Superior temporal gyrus (tissue), 1 donor: ENCODE measurements at regions not wholly inside any gene's neighbourhood (a gene's known extent, or its start where the extent isn't known, plus 50 kb on each side); places are given as distances from the start of the nearest gene placed in this dataset.

Source experiments
- DNase-seq: peaks from one replicate; pipeline ENCODE4 v3.0.0-alpha.2; 2016; ENCODE audit errors: extremely low spot score

- no peak for DNase-seq
Observed at GRCh38 chr1:232555494-232556210, 74.3 kb downstream of the SIPA1L2 start.

GRCh38 chr1:232554409-232554808 is 75.5 kb downstream of the SIPA1L2 start:
- no peak for DNase-seq

DNA sequence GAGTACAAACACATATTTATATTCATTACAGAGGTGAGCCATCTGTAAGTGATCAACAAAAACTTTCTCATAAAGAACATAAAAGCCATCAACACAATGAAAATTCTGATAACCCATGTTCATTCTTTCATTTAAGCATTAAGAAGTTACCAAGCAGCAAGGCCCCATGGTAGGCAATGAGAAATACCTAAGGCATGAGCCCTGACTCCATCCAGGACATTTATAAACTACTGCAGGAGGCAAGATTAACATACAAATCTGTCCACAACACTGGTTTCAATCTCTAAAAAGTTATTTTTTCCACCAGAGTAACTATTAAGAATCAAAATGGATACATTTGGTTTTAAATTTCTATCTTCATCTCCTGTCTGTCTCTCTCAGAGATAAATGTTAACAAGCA is 76.1 kb downstream of the SIPA1L2 start:
- no peak for DNase-seq

- DNase-seq: no peak
Observed at GRCh38 chr1:232553050-232553754, 76.7 kb downstream of the SIPA1L2 start.

- no peak for DNase-seq
Observed at GRCh38 chr1:232551386-232551785, 78.5 kb downstream of the SIPA1L2 start.

DNA sequence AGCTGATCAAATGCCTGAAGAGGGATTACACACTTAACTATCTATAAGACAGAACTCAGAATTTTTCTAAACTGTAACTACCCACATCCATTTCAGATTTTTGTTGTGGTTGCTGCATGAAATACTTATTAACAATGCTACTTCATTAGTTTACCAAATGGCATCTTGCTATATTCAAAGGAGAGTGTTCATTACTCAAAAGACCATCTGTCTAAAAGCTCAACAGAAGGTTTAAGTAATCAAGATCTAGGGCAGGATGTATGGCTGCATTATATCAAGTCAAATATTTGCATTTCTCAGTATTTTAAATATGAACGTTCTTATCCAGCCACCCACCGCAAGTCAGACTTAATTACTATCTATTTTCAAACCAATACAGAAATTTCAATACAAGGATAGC is 79.9 kb downstream of the SIPA1L2 start:
- no peak for DNase-seq

DNA sequence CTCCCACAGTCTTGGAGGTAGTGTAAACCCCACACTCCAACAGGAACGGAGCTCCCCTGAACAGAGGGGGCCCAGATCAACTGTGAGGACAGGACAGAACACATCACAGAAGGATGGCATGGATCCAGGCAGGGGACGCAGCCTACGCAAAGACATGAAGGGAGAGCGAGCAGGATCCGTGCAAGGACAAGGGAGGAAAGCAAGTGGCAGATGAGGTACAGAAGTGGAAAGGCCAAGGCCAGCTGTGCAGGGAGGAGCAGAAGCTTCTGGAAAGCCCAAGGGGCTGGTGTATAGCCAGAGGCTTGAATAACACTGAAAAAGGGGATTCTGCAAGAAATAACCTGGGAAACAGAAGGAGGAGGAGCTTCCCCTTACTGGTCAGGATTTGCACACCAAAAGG is 81.2 kb downstream of the SIPA1L2 start:
- no peak for DNase-seq

- DNase-seq: no peak
Observed at GRCh38 chr1:232547938-232548484, 81.9 kb downstream of the SIPA1L2 start.

- no peak for DNase-seq
Observed at GRCh38 chr1:232542633-232543593, 87.0 kb downstream of the SIPA1L2 start.

GRCh38 chr1:232538943-232539302 is 91.0 kb downstream of the SIPA1L2 start:
- no peak for DNase-seq

DNA sequence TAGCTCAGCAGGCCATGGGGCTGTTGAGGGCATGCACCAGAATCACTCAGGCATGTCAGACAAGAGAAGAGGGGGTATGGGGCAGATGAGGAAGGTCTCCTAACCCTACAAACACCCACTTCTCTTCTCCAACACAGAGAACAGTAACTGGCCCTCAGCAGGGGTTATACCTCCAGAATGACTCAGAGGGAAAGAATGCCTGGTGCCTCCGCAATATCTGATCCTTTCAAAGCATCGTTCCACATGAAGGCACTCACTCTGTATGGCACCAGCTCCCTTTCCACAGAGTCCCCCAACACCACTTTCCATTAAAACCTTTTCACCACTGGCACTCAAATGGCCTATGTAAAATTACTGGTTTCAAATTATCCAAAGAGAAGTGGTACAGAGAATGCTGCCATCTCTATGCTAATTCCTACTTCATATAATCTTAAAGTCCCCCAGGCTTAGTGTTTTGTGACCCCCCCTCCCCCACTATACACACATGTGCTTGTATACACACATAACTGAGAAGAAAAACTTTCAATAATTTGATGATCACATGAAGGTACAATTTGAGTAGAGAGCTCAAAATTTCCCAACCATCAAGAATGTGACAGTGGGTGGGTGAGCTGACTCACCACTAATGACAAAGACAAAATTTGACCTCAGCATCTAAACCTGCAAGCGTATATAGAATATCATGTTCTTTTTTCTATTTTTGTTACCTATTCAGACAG is 91.5 kb downstream of the SIPA1L2 start:
- no peak for DNase-seq

- no peak for DNase-seq
Observed at GRCh38 chr1:232534552-232535517, 95.1 kb downstream of the SIPA1L2 start.

DNA sequence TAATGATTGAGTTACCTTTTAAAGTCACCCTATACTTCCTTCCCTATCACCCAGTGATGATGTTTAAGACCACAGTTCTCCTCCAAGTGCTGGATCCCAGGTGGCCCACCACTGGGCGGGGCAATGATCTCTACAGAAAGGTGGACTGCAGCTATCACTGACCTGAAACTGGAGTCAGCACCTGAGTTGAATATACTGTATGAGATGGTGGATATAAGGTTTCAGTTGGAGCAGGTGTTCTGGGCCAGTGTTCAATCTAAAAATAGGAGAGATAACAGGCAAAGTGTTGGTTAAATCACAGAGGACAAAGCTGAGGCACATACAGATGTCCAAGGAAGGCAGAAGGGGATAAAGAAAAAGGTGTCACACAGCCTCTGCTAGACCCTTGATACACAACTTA is 96.6 kb downstream of the SIPA1L2 start:
- DNase-seq: no peak

DNA sequence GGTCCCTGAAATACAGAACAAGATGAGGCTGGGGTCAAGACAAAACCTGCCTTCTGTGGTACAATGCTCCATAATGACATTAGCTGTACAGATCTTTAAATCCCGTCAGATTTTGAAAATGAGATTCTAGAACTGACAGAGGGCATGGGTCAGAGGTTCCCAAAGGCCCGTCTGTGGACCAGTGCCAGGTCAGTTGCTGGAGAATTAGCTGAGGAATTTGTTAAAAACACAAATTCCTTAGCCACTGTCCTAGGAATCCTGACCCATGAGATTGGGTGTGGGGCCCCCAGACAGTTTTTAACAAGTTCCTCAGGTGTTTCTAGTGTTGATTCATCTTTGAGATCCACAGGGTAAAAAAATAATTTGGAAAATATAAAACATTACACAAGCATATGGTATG is 97.0 kb downstream of the SIPA1L2 start:
- DNase-seq: no peak

DNA sequence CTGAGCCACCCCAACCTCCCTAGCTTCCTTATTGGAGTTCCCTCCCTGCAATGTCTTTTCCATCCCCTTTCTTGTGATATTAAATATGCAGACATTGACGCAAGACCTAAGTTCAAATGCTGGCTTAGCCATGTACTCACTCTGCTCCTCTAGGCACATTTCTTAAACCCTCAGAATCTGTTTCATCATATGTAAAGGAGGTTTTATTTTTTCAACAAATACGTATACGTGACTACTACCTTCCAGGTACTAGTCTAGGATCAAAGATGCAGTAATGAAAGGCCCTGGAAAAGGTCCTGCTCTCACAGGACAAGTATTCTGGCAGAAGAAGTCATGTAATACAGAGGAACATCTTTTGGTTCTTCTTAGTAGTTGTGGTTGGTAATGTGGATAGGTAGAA is 98.6 kb downstream of the SIPA1L2 start:
- no peak for DNase-seq

DNA sequence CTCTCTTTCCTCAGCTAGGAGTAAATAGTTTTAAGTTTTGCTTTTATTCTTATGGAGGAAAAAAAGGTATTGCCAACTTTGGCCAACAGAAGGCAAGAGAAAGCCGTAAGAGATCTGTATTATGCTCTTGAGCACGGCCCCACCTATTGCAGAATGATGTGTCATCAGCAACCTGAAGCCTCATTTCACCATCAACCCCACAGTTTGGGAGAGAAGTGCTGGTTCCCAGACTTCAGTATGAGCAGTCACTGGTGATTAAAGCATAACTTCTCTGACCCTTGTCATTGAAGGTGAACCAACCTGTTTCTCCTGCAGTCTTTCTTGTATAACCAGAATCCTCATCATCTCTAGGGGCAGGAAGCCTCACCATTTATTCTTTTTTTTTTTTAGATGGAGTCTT is 100.2 kb downstream of the SIPA1L2 start:
- no peak for DNase-seq

DNA sequence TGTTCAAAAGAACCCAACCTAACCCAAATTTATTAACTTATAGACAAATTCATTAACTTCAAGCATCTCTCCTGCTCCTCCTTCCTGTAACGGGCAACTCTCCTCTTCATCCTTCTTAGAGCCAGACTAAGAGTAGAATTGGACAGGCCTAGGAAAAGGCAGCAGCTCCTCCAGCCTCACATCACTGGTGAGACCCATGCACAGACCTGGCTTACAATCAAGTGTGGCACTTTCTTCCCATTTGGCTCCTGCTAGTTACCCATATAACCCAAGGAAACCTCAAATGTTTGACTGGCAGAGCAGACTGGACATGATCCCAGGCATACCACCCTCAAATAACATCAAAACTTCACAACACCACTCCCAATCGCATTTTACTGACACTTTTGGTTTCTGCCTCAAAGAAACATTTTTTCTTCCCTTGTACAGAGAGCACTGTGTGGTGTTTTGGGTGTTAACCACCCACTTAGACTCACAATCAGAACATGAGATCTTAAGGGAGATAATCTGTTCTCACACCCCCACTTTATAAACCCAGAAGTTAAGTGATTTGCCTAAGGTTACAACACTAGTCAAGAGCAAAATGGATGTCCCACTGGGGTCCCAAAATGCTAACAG is 101.4 kb downstream of the SIPA1L2 start:
- no peak for DNase-seq

DNA sequence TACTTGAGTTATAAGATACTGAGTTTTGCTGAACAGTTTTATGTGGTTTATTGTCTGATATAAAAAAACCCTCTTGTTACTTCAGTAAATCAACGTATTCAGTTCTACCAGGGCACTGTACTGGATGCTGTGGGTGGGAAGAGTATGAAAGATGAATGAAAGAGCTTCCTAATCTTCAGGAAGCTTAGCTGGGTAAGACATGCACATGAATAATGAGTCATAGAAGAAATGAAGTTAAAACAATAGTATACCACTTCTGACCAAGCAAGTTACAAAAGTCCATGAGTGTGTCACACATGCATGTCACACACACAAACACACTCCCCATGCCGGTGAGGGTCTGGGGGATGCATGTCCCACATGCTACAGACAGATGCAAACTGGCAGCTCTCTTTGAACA is 105.9 kb downstream of the SIPA1L2 start:
- no peak for DNase-seq

DNA sequence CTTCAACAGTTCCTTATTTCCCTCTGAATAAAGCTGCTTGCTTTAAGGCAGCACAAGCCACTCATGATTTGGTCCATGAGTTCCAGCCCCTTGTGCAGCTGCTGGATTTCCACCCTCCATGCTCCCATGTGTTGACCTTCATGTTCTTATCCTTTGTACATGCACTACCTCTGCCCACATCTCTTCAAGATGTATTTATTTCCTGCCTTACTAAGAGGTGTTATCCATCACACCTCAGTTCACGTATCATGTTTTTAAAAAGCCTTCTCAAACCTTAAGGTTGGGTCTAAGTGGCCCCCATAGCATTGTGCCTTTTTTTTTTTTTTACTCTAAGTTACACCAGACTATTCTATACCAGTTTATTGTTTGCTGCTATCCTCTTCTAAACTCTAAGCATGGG is 107.7 kb downstream of the SIPA1L2 start:
- DNase-seq: no peak

- no peak for DNase-seq
Observed at GRCh38 chr1:232521660-232522059, 108.3 kb downstream of the SIPA1L2 start.
